Upper lobe of left lung (tissue), 6 donors: ENCODE measurements at regions not wholly inside any gene's neighbourhood (a gene's known extent, or its start where the extent isn't known, plus 50 kb on each side); places are given as distances from the start of the nearest gene placed in this dataset.
"Not testable (repeated sequence)": the region's sequence is repeated elsewhere in the genome, so short reads cannot be mapped to it uniquely, and the experiment has no call there.

ENCODE experiments used
- ATAC-seq, 2 donors: fragments of 200-7000 bp; cut with Tn5 transposase; one replicate each; pipeline ENCODE4 v1.9.1; 2022; ENCODE audit warnings: mild to moderate bottlenecking in 2 of 2, moderate library complexity in 2 of 2; ENCODE audit not compliant: low FRiP score in 2 of 2
- DNase-seq, 2 donors: peaks; one replicate each; pipeline ENCODE4 v3.0.0-alpha.2; 2019 to 2020
- H3K27ac ChIP-seq, 4 donors: fragments of 200-600 bp; sonication (generic); one replicate each; pipeline ENCODE4 v1.5.1; 2016 to 2019
- H3K27me3 ChIP-seq, 4 donors: fragments of 200-600 bp; sonication (generic); one replicate each; pipeline ENCODE4 v1.5.1; 2017 to 2019
- H3K36me3 ChIP-seq, 4 donors: fragments of 200-600 bp; sonication (generic); one replicate each; pipeline ENCODE4 v1.5.1; 2016 to 2019
- H3K4me1 ChIP-seq, 4 donors: fragments of 200-600 bp; sonication (generic); one replicate each; pipeline ENCODE4 v1.5.1; 2018 to 2019
- H3K4me3 ChIP-seq, 4 donors: fragments of 200-600 bp; sonication (generic); one replicate each; pipeline ENCODE4 v1.5.1; 2017 to 2019; ENCODE audit warnings: mild to moderate bottlenecking in 2 of 4, moderate library complexity in 1 of 4
- H3K9me3 ChIP-seq, 4 donors: fragments of 200-600 bp; sonication (generic); one replicate each; pipeline ENCODE4 v1.5.1; 2018 to 2019
- CTCF ChIP-seq, 6 experiments: fragments of 450-650 bp in 4 of 6; fragments of 200-600 bp in 2 of 6; sonication (generic) in 2 of 6; IDR thresholded peaks; one replicate each; pipeline ENCODE4 v1.5.1; 2016 to 2019; ENCODE audit warnings: antibody characterized with exemption in 6 of 6
- EP300 ChIP-seq, 4 donors: sonication (generic); formaldehyde crosslinking; IDR thresholded peaks; one replicate each; pipeline ENCODE4 v1.5.1; 2017; ENCODE audit warnings: antibody characterized with exemption in 4 of 4, control low read depth in 2 of 4
- POLR2A ChIP-seq, 4 donors: fragments of 450-650 bp; IDR thresholded peaks; one replicate each; pipeline ENCODE4 v1.5.1; 2016 to 2017; ENCODE audit warnings: antibody characterized with exemption in 4 of 4, mild to moderate bottlenecking in 2 of 4
- POLR2AphosphoS5 ChIP-seq, 2 donors: sonication (generic); formaldehyde crosslinking; IDR thresholded peaks; one replicate each; pipeline ENCODE4 v1.5.1; 2017; ENCODE audit warnings: antibody characterized with exemption in 2 of 2
- WGBS, 2 donors: methylation state at CpG; one replicate each; pipeline ENCODE4 v1.1.5; 2017 to 2018; 5-methylcytosine and 5-hydroxymethylcytosine counted together
- donor health status: DM: no; HTN: no; CAD: no; lungs with moderate emphysema.
- donor health status: DM: no; HTN: yes; CAD: no; lungs with severe emphysema.

- Histone ChIP-seq H3K27me3 (no peaks in the 10 kb centered on the region), H3K4me1 (peaks cover 0 to 9% (median 3%) of the 10 kb centered on the region in 4 donors), H3K4me3 (no peak overlapping the region), H3K27ac (no peak overlapping the region), H3K9me3 (no peaks in the 10 kb centered on the region), H3K36me3 (no peaks in the 10 kb centered on the region)
- peak in 1 of 2 donors; percentile 26 for ATAC-seq
- no peak for DNase-seq
- whole genome bisulfite sequencing, 2 donors, result 49 to 55% methylated on average over 6 of the region's 6 CpGs
- TF ChIP-seq CTCF (IDR thresholded peaks at IDR 0.05) (no peak), POLR2AphosphoS5 (IDR thresholded peaks at IDR 0.05) (no peak), EP300 (IDR thresholded peaks at IDR 0.05) (no peak), POLR2A (IDR thresholded peaks at IDR 0.05) (no peak)
Measured at GRCh38 chr2:8380026-8380425, 301.8 kb upstream of the ID2 start.

DNA sequence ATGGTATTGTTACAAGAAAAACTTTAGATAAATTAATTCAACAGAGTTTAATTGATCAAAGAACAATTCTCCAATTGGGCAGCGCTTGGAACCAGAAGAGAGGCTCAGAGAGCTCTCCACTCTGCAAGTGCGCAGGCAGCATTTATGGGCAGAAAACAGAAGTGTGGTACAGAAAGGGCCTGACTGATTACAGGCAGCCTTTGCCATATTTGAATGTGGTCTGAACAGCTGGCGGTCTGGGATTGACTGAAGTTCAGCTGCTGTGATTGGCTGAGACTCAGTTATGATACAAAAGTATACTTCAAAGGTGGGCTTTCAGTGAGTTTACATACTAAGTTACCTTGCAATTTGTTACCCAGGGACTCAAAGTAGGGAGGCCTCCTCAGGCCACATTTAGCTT is 301.3 kb upstream of the ID2 start:
- no peak for TF ChIP-seq POLR2A (IDR thresholded peaks at IDR 0.05)
- no peak for TF ChIP-seq POLR2AphosphoS5 (IDR thresholded peaks at IDR 0.05)
- TF ChIP-seq EP300 (IDR thresholded peaks at IDR 0.05), result no peak
- no peak for TF ChIP-seq CTCF (IDR thresholded peaks at IDR 0.05)
- H3K9me3 ChIP-seq, result no peaks in the 10 kb centered on the region
- no peak for DNase-seq
- 65 to 90% methylated on average over 3 of the region's 3 CpGs for WGBS, 2 donors
- H3K36me3 ChIP-seq, result no peaks in the 10 kb centered on the region
- no peak overlapping the region for H3K27ac ChIP-seq
- no peak overlapping the region for H3K4me3 ChIP-seq
- ATAC-seq, result no peak
- H3K27me3 ChIP-seq, result no peaks in the 10 kb centered on the region
- peaks cover 0 to 9% (median 3%) of the 10 kb centered on the region in 4 donors for H3K4me1 ChIP-seq

DNA sequence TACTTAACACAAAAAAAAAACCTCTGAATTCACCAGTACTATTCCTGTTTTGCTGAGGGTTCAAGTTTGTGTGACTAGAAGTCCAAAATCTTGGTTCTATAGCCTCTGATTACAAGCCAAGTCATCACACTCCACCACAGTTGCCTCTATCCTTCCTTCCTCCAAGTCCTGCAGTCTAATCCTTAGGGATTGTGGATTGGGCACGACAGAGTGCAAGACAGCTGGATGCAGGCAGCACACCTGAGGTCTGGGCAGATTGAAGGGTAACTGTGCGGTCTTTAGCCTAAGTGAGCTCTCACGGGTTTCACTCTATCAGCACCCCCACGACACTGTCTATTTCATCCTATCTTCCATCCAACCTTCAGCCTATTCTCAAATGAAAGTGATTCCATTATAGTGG is 299.4 kb upstream of the ID2 start:
- no peak overlapping the region for H3K27ac ChIP-seq
- no peak overlapping the region for H3K4me3 ChIP-seq
- DNase-seq (no peak), ATAC-seq (no peak)
- no peaks in the 10 kb centered on the region for H3K36me3 ChIP-seq
- WGBS, 2 donors, result 91 to 97% methylated on average over 4 of the region's 4 CpGs
- H3K27me3 ChIP-seq, result no peaks in the 10 kb centered on the region
- TF ChIP-seq CTCF (IDR thresholded peaks at IDR 0.05) (no peak), EP300 (IDR thresholded peaks at IDR 0.05) (no peak), POLR2AphosphoS5 (IDR thresholded peaks at IDR 0.05) (no peak), POLR2A (IDR thresholded peaks at IDR 0.05) (no peak)
- H3K4me1 ChIP-seq, result peaks cover 0 to 9% (median 3%) of the 10 kb centered on the region in 4 donors
- H3K9me3 ChIP-seq, result no peaks in the 10 kb centered on the region

DNA sequence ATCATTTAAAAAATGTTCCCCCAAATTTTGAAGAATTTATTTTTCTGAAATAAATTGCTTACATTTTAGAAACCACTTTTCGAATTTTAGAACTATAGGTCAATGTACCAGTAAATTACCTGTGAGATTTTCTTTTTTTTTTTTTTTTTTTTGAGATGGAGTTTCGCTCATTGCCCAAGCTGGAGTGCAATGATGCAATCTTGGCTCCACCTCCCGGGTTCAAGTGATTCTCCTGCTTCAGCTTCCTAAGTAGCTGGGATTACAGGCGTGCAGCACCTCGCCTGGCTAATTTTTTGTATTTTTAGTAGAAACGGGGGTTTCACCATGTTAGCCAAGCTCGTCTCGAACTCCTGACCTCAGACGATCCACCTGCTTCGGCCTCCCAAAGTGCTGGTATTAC is 295.1 kb upstream of the ID2 start:
- H3K4me1 ChIP-seq, H3K4me3 ChIP-seq, ATAC-seq, H3K27me3 ChIP-seq, H3K27ac ChIP-seq, H3K9me3 ChIP-seq, H3K36me3 ChIP-seq: not testable (repeated sequence)
- 73 to 76% methylated on average over 9 to 10 of the region's 10 CpGs for WGBS, 2 donors
- peak in 1 of 2 donors; percentile 64 for DNase-seq

DNA sequence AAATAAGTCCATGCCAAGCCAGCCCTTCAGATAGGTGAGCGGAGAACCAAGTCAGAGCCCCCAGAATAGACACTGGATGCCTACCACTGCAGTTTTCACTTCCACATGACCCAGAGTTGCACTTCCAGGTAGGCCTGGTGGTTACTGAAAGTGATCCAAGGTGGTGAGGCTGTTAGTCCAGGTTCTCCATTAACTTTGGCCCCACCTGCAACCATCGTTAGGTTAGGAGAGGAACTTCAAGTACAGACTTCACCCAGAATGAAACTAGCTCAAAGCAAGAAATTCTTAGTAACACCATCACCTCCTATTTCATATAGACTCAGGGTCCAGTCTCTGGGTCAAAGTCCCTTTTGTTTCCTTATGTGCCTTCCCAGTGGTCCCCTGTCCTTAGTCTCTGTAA is 293.1 kb upstream of the ID2 start:
- no peak overlapping the region for H3K4me3 ChIP-seq
- WGBS, 2 donors, result 77 to 78% methylated on average over 2 of the region's 2 CpGs
- DNase-seq (no peak), ATAC-seq (no peak)
- TF ChIP-seq CTCF (IDR thresholded peaks at IDR 0.05), result no peak
- TF ChIP-seq POLR2AphosphoS5 (IDR thresholded peaks at IDR 0.05), result no peak
- no peak for TF ChIP-seq EP300 (IDR thresholded peaks at IDR 0.05)
- H3K27me3 ChIP-seq, result no peaks in the 10 kb centered on the region
- H3K27ac ChIP-seq, result no peak overlapping the region
- no peaks in the 10 kb centered on the region for H3K4me1 ChIP-seq
- H3K36me3 ChIP-seq, result no peaks in the 10 kb centered on the region
- H3K9me3 ChIP-seq, result no peaks in the 10 kb centered on the region
